Stimulated activated CD4-positive, alpha-beta T cell treated with anti-CD3 and anti-CD28 coated beads, TNF-alpha, amount 100 ng/mL, for 48 hours (primary cell): ENCODE measurements at regions not wholly inside any gene's neighbourhood (a gene's known extent, or its start where the extent isn't known, plus 50 kb on each side); places are given as distances from the start of the nearest gene placed in this dataset.
A peak's percentile ranks its signal among the peaks of the same experiment; 100 is the strongest.

Source experiments
- DNase-seq, 3 donors: peaks; one replicate each; pipeline ENCODE4 v3.0.0-alpha.2; 2020; ENCODE audit warnings: low read depth in 3 of 3

- DNase-seq: no peak
Measured at GRCh38 chr7:17129218-17129617, 169.2 kb upstream of the AHR start.

GRCh38 chr7:17130281-17131059 is 168.0 kb upstream of the AHR start:
- no peak for DNase-seq

GRCh38 chr7:17131060-17131345 is 167.4 kb upstream of the AHR start:
- DNase-seq: no peak

GRCh38 chr7:17131983-17132655 is 166.3 kb upstream of the AHR start:
- DNase-seq: no peak

GRCh38 chr7:17132726-17133125 is 165.7 kb upstream of the AHR start:
- no peak for DNase-seq

- no peak for DNase-seq
Measured at GRCh38 chr7:17133977-17134376, 164.5 kb upstream of the AHR start.

- DNase-seq: peak in 1 of 3 donors; percentile 7
Measured at GRCh38 chr7:17134786-17135185, 163.7 kb upstream of the AHR start.

GRCh38 chr7:17136126-17136525 is 162.3 kb upstream of the AHR start:
- no peak for DNase-seq

- DNase-seq: no peak
Measured at GRCh38 chr7:17139081-17139480, 159.4 kb upstream of the AHR start.

- no peak for DNase-seq
Measured at GRCh38 chr7:17140406-17140805, 158.0 kb upstream of the AHR start.

GRCh38 chr7:17142831-17143541 is 155.5 kb upstream of the AHR start:
- no peak for DNase-seq

GRCh38 chr7:17144322-17144721 is 154.1 kb upstream of the AHR start:
- peak; percentile 43 to 56 (median 50) for DNase-seq

- no peak for DNase-seq
Measured at GRCh38 chr7:17146621-17147020, 151.8 kb upstream of the AHR start.

GRCh38 chr7:17147409-17147808 is 151.0 kb upstream of the AHR start:
- DNase-seq: no peak

GRCh38 chr7:17150018-17150417 is 148.4 kb upstream of the AHR start:
- DNase-seq: no peak

- no peak for DNase-seq
Measured at GRCh38 chr7:17152721-17153120, 145.7 kb upstream of the AHR start.

- no peak for DNase-seq
Measured at GRCh38 chr7:17153536-17153935, 144.9 kb upstream of the AHR start.

GRCh38 chr7:17155529-17155928 is 142.9 kb upstream of the AHR start:
- no peak for DNase-seq

GRCh38 chr7:17158261-17158660 is 140.2 kb upstream of the AHR start:
- DNase-seq: no peak

GRCh38 chr7:17159500-17160037 is 138.9 kb upstream of the AHR start:
- no peak for DNase-seq

- DNase-seq: peak in 1 of 3 donors; percentile 16
Measured at GRCh38 chr7:17166824-17167379, 131.6 kb upstream of the AHR start.

- DNase-seq: no peak
Measured at GRCh38 chr7:17168416-17168815, 130.0 kb upstream of the AHR start.
